Smooth muscle cell (in vitro differentiated cells): ENCODE measurements at regions not wholly inside any gene's neighbourhood (a gene's known extent, or its start where the extent isn't known, plus 50 kb on each side); places are given as distances from the start of the nearest gene placed in this dataset.
A peak's percentile ranks its signal among the peaks of the same experiment; 100 is the strongest.

Source experiments
- DNase-seq: peaks from one replicate; lab custom pipeline; 2025; ENCODE audit not compliant: unreplicated experiment; lab: John Stamatoyannopoulos, UW
- H2AFZ ChIP-seq: fragments of 200-600 bp; sonication (generic); 2 replicates; pipeline ENCODE4 v1.6.0; 2016; ENCODE audit warnings: antibody characterized with exemption, low read depth, mild to moderate bottlenecking
- H3F3A ChIP-seq: fragments of 200-600 bp; sonication (generic); 2 replicates; pipeline ENCODE4 v1.6.0; 2017; ENCODE audit warnings: antibody characterized with exemption, low read depth
- H3K27ac ChIP-seq: fragments of 200-600 bp; sonication (generic); 2 replicates; pipeline ENCODE4 v1.5.1; 2016; ENCODE audit warnings: low read depth, mild to moderate bottlenecking
- H3K27me3 ChIP-seq: fragments of 200-600 bp; sonication (generic); 2 replicates; pipeline ENCODE4 v1.6.1; 2016; ENCODE audit warnings: low read depth, mild to moderate bottlenecking
- H3K36me3 ChIP-seq: fragments of 200-600 bp; sonication (generic); 2 replicates; pipeline ENCODE4 v1.5.1; 2016; ENCODE audit warnings: low read depth
- H3K4me1 ChIP-seq: fragments of 200-600 bp; sonication (generic); 2 replicates; pipeline ENCODE4 v1.5.1; 2016; ENCODE audit warnings: low read depth
- H3K4me2 ChIP-seq: fragments of 200-600 bp; sonication (generic); 2 replicates; pipeline ENCODE4 v1.6.0; 2016; ENCODE audit warnings: mild to moderate bottlenecking
- H3K4me3 ChIP-seq: fragments of 200-600 bp; sonication (generic); 2 replicates; pipeline ENCODE4 v1.5.1; 2016; ENCODE audit warnings: mild to moderate bottlenecking
- H3K79me2 ChIP-seq: fragments of 200-600 bp; sonication (generic); 2 replicates; pipeline ENCODE4 v1.6.0; 2016; ENCODE audit warnings: low read depth, mild to moderate bottlenecking
- H3K9ac ChIP-seq: fragments of 200-600 bp; sonication (generic); 2 replicates; pipeline ENCODE4 v1.6.0; 2016; ENCODE audit warnings: low read depth
- H3K9me3 ChIP-seq: fragments of 200-600 bp; sonication (generic); replicated peaks from 2 replicates; pipeline ENCODE4 v1.5.1; 2016; ENCODE audit warnings: low read depth
- H4K20me1 ChIP-seq: fragments of 200-600 bp; sonication (generic); 2 replicates; pipeline ENCODE4 v1.6.0; 2016; ENCODE audit warnings: low read depth
- CTCF ChIP-seq: fragments of 200-600 bp; sonication (generic); IDR thresholded peaks from 2 replicates; pipeline ENCODE4 v1.5.1; 2017; ENCODE audit warnings: borderline replicate concordance, mild to moderate bottlenecking, antibody characterized with exemption; ENCODE audit not compliant: insufficient read depth, poor library complexity, severe bottlenecking
- WGBS: methylation state at CpG from one replicate; pipeline ENCODE4 v1.1.7; 2016; ENCODE audit warnings: low lambda C conversion rate; 5-methylcytosine and 5-hydroxymethylcytosine counted together

- peaks cover 13% of the 10 kb centered on the region for H3F3A ChIP-seq
- no peaks in the 10 kb centered on the region for H4K20me1 ChIP-seq
- no peaks in the 10 kb centered on the region for H3K79me2 ChIP-seq
- no peak overlapping the region for H2AFZ ChIP-seq
- no peaks in the 10 kb centered on the region for H3K9me3 ChIP-seq
- H3K27me3 ChIP-seq = no peaks in the 10 kb centered on the region
- no peak for TF ChIP-seq CTCF
- WGBS = 12% methylated on average over 1 of the region's 1 CpG
- no peak overlapping the region for H3K9ac ChIP-seq
- H3K27ac ChIP-seq = peak overlapping the region; percentile 13
- peaks cover 27% of the 10 kb centered on the region for H3K4me1 ChIP-seq
- H3K36me3 ChIP-seq = no peaks in the 10 kb centered on the region
- peak overlapping the region; percentile 70 for H3K4me2 ChIP-seq
- no peak for DNase-seq
- H3K4me3 ChIP-seq = no peak overlapping the region
Measured at GRCh38 chr1:55988963-55989452, 590.4 kb downstream of the PLPP3 start.

GRCh38 chr1:55987491-55988249 lies 591.7 kb downstream of the PLPP3 start:
- H3K79me2 ChIP-seq = no peaks in the 10 kb centered on the region
- no peak overlapping the region for H3K27ac ChIP-seq

GRCh38 chr1:55986003-55986402 lies 593.4 kb downstream of the PLPP3 start:
- no peaks in the 10 kb centered on the region for H3K27me3 ChIP-seq

More at GRCh38 chr1:55987491-55988249, 591.7 kb downstream of the PLPP3 start:
- no peak for DNase-seq
- 79% methylated on average over 4 of the region's 4 CpGs for WGBS
- Histone ChIP-seq H3K9me3 (no peaks in the 10 kb centered on the region), H3F3A (peaks cover 10% of the 10 kb centered on the region), H3K9ac (no peak overlapping the region), H2AFZ (no peak overlapping the region), H3K4me2 (peak overlapping the region; percentile 70), H3K36me3 (no peaks in the 10 kb centered on the region), H3K27me3 (no peaks in the 10 kb centered on the region), H3K4me3 (no peak overlapping the region), H4K20me1 (no peaks in the 10 kb centered on the region), H3K4me1 (peaks cover 27% of the 10 kb centered on the region)
- no peak for TF ChIP-seq CTCF

More at GRCh38 chr1:55986003-55986402, 593.4 kb downstream of the PLPP3 start:
- 81% methylated on average over 1 of the region's 1 CpG for WGBS
- H3K4me1 ChIP-seq = peaks cover 27% of the 10 kb centered on the region
- peaks cover 10% of the 10 kb centered on the region for H3F3A ChIP-seq
- H3K9ac ChIP-seq = no peak overlapping the region
- no peaks in the 10 kb centered on the region for H3K79me2 ChIP-seq
- H3K4me2 ChIP-seq = no peak overlapping the region
- H3K4me3 ChIP-seq = no peak overlapping the region
- no peak for TF ChIP-seq CTCF
- H3K27ac ChIP-seq = no peak overlapping the region
- no peaks in the 10 kb centered on the region for H3K9me3 ChIP-seq
- H4K20me1 ChIP-seq = no peaks in the 10 kb centered on the region
- H2AFZ ChIP-seq = no peak overlapping the region
- DNase-seq = no peak
- no peaks in the 10 kb centered on the region for H3K36me3 ChIP-seq
